GM12878 (cell line): ENCODE measurements at regions not wholly inside any gene's neighbourhood (a gene's known extent, or its start where the extent isn't known, plus 50 kb on each side); places are given as distances from the start of the nearest gene placed in this dataset.

Experiments used
- ATAC-seq: fragments of 200-7000 bp; cut with Tn5 transposase; 3 replicates; pipeline ENCODE4 v1.9.1; 2020; ENCODE audit warnings: mild to moderate bottlenecking, moderate library complexity
- BruUV-seq: library from RNA; stranded (reverse); fragments of 400-500 nt; replicated peaks from 2 replicates; lab custom pipeline; 2021; lab: Mats Ljungman, UMichigan
- CTCF ChIA-PET: fragments of 300-600 bp; sonication (Branson Sonifier 250); formaldehyde crosslinking; extraction: SDS; loops from one replicate; lab custom pipeline; 2021; ENCODE audit warnings: inconsistent platforms; lab: Yijun Ruan, JAX
- POLR2A ChIA-PET: fragments of 350-600 bp; formaldehyde crosslinking; extraction: SDS; loops from one replicate; lab custom pipeline; 2021; ENCODE audit warnings: inconsistent platforms; lab: Charles Lee
- RAD21 ChIA-PET: fragments of 300-600 bp; sonication (Branson Sonifier 250); formaldehyde crosslinking; loops from one replicate; lab custom pipeline; 2023; ENCODE audit warnings: antibody characterized with exemption; ENCODE audit not compliant: unreplicated experiment; lab: Charles Lee
- SMC1A ChIA-PET: fragments of 300-600 bp; sonication (Branson Sonifier 250); formaldehyde crosslinking; loops from one replicate; lab custom pipeline; 2023; ENCODE audit not compliant: unreplicated experiment, uncharacterized antibody; lab: Charles Lee
- DNase-seq: peaks from one replicate; pipeline ENCODE4 v3.0.0-alpha.2; 2011; ENCODE audit warnings: low read depth, low spot score
- FAIRE-seq: peaks from 3 replicates; lab custom pipeline; 2011; peaks lifted over from hg19 to GRCh38; lab: Jason Lieb, UNC
- H2AFZ ChIP-seq: 2 replicates; pipeline ENCODE4 v1.6.0; 2011; ENCODE audit warnings: low read depth, low read length, control low read depth; ENCODE audit not compliant: control insufficient read depth
- H3K27ac ChIP-seq: 2 replicates; pipeline ENCODE4 v1.5.1; 2011; ENCODE audit warnings: control low read depth; ENCODE audit not compliant: control insufficient read depth, insufficient read depth
- H3K27me3 ChIP-seq, 2 experiments: replicated peaks in 1 of 2; 2 replicates each; pipeline versions ENCODE4 v1.6.0 to v1.6.1; 2011; ENCODE audit warnings: low read length in 1 of 2; ENCODE audit not compliant: control insufficient read depth in 2 of 2, insufficient read depth in 2 of 2
- H3K36me3 ChIP-seq, 2 experiments: 2 replicates each; pipeline ENCODE4 v1.5.1; 2011; ENCODE audit warnings: low read length in 1 of 2; ENCODE audit not compliant: control insufficient read depth in 2 of 2, insufficient read depth in 2 of 2
- H3K4me1 ChIP-seq: 2 replicates; pipeline ENCODE4 v1.6.1; 2011; ENCODE audit warnings: mild to moderate bottlenecking, low read length, moderate library complexity, mixed read lengths; ENCODE audit not compliant: control insufficient read depth, insufficient read depth
- H3K4me2 ChIP-seq: 2 replicates; pipeline ENCODE4 v1.6.0; 2011; ENCODE audit warnings: control low read depth; ENCODE audit not compliant: control insufficient read depth, insufficient read depth
- H3K4me3 ChIP-seq: fragments of 200-600 bp; sonication (generic); 2 replicates; pipeline ENCODE4 v1.5.1; 2016
- H3K79me2 ChIP-seq: 2 replicates; pipeline ENCODE4 v1.6.0; 2011; ENCODE audit warnings: low read length; ENCODE audit not compliant: control insufficient read depth, insufficient read depth
- H3K9ac ChIP-seq: 2 replicates; pipeline ENCODE4 v1.8.0; 2011; ENCODE audit warnings: low read length, control low read depth, mixed read lengths; ENCODE audit not compliant: control insufficient read depth, insufficient read depth
- H3K9me3 ChIP-seq: replicated peaks from 3 replicates; pipeline ENCODE4 v1.5.1; 2011; ENCODE audit warnings: mild to moderate bottlenecking, low read length; ENCODE audit not compliant: control insufficient read depth, insufficient read depth
- H4K20me1 ChIP-seq: 2 replicates; pipeline ENCODE4 v1.6.0; 2011; ENCODE audit not compliant: control insufficient read depth, insufficient read depth
- BACH1 ChIP-seq: fragments of 450-650 bp; IDR thresholded peaks from 2 replicates; pipeline ENCODE4 v1.6.1; 2017; ENCODE audit warnings: mild to moderate bottlenecking, borderline replicate concordance
- CEBPB ChIP-seq, 2 experiments: fragments of 150-350 bp in 1 of 2; IDR thresholded peaks; 2 replicates each; pipeline ENCODE4 v1.6.1; 2012 to 2014; ENCODE audit warnings: low read depth in 2 of 2, low read length in 2 of 2, borderline replicate concordance in 1 of 2, inconsistent platforms in 1 of 2
- HCFC1 ChIP-seq: fragments of 150-350 bp; IDR thresholded peaks from 2 replicates; pipeline ENCODE4 v1.6.1; 2014; ENCODE audit warnings: low read length
- IKZF1 ChIP-seq: fragments of 450-650 bp; conservative IDR thresholded peaks from 2 replicates; pipeline ENCODE4 v1.6.1; 2017; ENCODE audit warnings: antibody characterized with exemption, mild to moderate bottlenecking
- KLF5 ChIP-seq: fragments of 450-650 bp; IDR thresholded peaks from 2 replicates; pipeline ENCODE4 v1.6.1; 2014; ENCODE audit warnings: mild to moderate bottlenecking; ENCODE audit not compliant: partially characterized antibody
- LARP7 ChIP-seq: fragments of 450-650 bp; IDR thresholded peaks from 2 replicates; pipeline ENCODE4 v1.6.1; 2017; ENCODE audit warnings: mild to moderate bottlenecking
- MTA2 ChIP-seq: fragments of 450-650 bp; IDR thresholded peaks from 2 replicates; pipeline ENCODE4 v1.6.1; 2016; ENCODE audit warnings: low read depth, mild to moderate bottlenecking, moderate library complexity
- NR2C1 ChIP-seq: fragments of 450-650 bp; IDR thresholded peaks from 2 replicates; pipeline ENCODE4 v1.6.1; 2017; ENCODE audit warnings: antibody characterized with exemption, mild to moderate bottlenecking, moderate library complexity
- NR2F1 ChIP-seq: fragments of 450-650 bp; conservative IDR thresholded peaks from 2 replicates; pipeline ENCODE4 v1.6.1; 2017; ENCODE audit warnings: mild to moderate bottlenecking
- POLR2AphosphoS2 ChIP-seq: IDR thresholded peaks from 2 replicates; pipeline ENCODE4 v1.6.1; 2011; ENCODE audit warnings: low read depth, mild to moderate bottlenecking, low read length, improper control_type of control experiment, moderate library complexity
- SREBF1 ChIP-seq: IDR thresholded peaks from 2 replicates; pipeline ENCODE4 v1.6.1; 2012; ENCODE audit warnings: mild to moderate bottlenecking, low read length
- WGBS: methylation state at CpG from one replicate; pipeline ENCODE4 v1.1.6; 2016; ENCODE audit warnings: low lambda C conversion rate; ENCODE audit not compliant: insufficient replicate concordance, insufficient coverage; ENCODE audit errors: missing lambda C conversion rate; 5-methylcytosine and 5-hydroxymethylcytosine counted together
- in situ Hi-C: fragments of 300-500 bp; cut with MboI; formaldehyde crosslinking; loops from 9 replicates; pipeline ENCODE4 v1.14.3; 2018; ENCODE audit warnings: mixed read lengths
- intact Hi-C: fragments of 100-400 bp; cut with micrococcal nuclease; formaldehyde crosslinking; loops from one replicate; pipeline ENCODE4 v1.14.2; 2022; ENCODE audit not compliant: unreplicated experiment
- TF ChIP-seq, protein P1 (sequence below): IDR thresholded peaks from 2 replicates; pipeline ENCODE4 v1.6.1; 2012; ENCODE audit warnings: low read depth, low read length, improper control_type of control experiment
- TF ChIP-seq, protein P2 (sequence below): fragments of 450-650 bp; formaldehyde crosslinking; IDR thresholded peaks from 2 replicates; pipeline ENCODE4 v1.4.0; 2020; ENCODE audit warnings: mild to moderate bottlenecking, moderate library complexity

DNA sequence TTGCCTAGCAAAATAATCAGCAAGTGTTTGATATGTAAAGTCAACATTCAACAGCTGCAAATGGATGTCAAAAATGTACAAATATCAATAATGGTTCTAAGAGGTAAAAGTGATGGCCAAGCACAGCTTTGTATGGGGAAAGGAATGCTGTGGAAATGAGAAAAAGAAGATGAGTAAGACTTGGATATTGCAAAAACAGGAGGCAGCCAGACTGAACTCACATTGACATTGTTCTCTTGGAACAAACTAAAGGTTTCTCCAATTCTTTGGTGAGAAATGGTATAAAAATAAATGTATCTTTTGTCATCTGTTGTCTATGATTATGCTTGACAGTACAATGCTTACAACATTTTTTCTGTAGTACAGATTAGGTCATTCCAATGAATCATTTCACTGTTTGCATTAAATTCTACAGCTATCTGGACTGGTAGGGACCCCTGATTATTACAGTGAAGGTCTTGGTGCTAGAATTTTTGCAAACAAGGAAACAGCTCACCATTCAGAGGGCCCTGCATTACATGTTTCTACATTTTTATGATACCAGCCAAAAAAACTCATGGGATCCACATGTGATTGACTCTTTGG is 465.7 kb downstream of the NOVA1 start:
- in situ Hi-C loops (no loop called here), intact Hi-C loops (no loop called here)
- DNase-seq, result no peak
- no peak overlapping the region for H2AFZ ChIP-seq
- RAD21 ChIA-PET, result no interaction called here
- POLR2A ChIA-PET, result no interaction called here
- H3K36me3 ChIP-seq, result no peaks in the 10 kb centered on the region
- no peaks in the 10 kb centered on the region for H3K27me3 ChIP-seq
- no peak for TF ChIP-seq SREBF1
- no peak for TF ChIP-seq LARP7
- no peak for TF ChIP-seq HCFC1
- TF ChIP-seq NR2C1, result no peak
- TF ChIP-seq, protein P1, sequence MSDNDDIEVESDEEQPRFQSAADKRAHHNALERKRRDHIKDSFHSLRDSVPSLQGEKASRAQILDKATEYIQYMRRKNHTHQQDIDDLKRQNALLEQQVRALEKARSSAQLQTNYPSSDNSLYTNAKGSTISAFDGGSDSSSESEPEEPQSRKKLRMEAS, result no peak
- H3K4me1 ChIP-seq, result no peaks in the 10 kb centered on the region
- SMC1A ChIA-PET, result no interaction called here
- CTCF ChIA-PET, result no interaction called here
- no peak overlapping the region for H3K4me3 ChIP-seq
- no peaks in the 10 kb centered on the region for H3K79me2 ChIP-seq
- no peak overlapping the region for H3K27ac ChIP-seq
- FAIRE-seq, result no peak
- no TSS peak for BruUV-seq
- no peaks in the 10 kb centered on the region for H4K20me1 ChIP-seq
- no peak for ATAC-seq
- H3K9me3 ChIP-seq, result no peaks in the 10 kb centered on the region
- H3K4me2 ChIP-seq, result no peak overlapping the region
- no peak overlapping the region for H3K9ac ChIP-seq

DNA sequence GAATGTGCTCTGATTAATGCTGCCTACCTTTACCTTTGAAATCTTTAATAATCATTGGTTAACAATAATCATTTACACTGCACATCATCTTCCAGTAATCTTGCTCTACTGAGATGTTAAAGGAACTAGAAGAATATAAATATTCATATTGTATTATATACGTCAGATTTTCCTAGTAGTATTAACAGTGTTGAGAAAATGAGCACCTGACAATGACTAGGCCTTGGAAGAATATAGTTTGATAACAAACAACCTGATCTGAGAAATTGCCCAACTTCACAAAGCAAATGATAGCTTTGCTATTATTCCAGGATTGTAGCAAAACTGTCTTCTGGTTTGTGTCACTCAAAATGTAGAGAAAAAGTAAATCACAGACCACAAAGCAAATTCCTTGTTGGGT is 467.1 kb downstream of the NOVA1 start:
- ChIA-PET CTCF (no interaction called here), POLR2A (no interaction called here), RAD21 (no interaction called here), SMC1A (no interaction called here)
- DNase-seq, result no peak
- in situ Hi-C loops (no loop called here), intact Hi-C loops (no loop called here)
- Histone ChIP-seq H3K4me3 (no peak overlapping the region), H3K4me1 (no peaks in the 10 kb centered on the region), H2AFZ (no peak overlapping the region), H3K27ac (no peak overlapping the region), H3K36me3 (no peaks in the 10 kb centered on the region), H4K20me1 (no peaks in the 10 kb centered on the region), H3K4me2 (no peak overlapping the region), H3K9me3 (no peaks in the 10 kb centered on the region), H3K9ac (no peak overlapping the region), H3K79me2 (no peaks in the 10 kb centered on the region), H3K27me3 (no peaks in the 10 kb centered on the region)
- no peak for ATAC-seq
- no TSS peak for BruUV-seq
- 74% methylated on average over 1 of the region's 1 CpG for WGBS
- no peak for FAIRE-seq
- no peak for TF ChIP-seq POLR2AphosphoS2
- TF ChIP-seq CEBPB (IDR thresholded peaks at IDR 0.05; ENCODE audit: borderline replicate concordance in 1 of 2, low read depth in 2 of 2, low read length in 2 of 2), result no peak
- no peak for TF ChIP-seq MTA2
- TF ChIP-seq, protein P2, sequence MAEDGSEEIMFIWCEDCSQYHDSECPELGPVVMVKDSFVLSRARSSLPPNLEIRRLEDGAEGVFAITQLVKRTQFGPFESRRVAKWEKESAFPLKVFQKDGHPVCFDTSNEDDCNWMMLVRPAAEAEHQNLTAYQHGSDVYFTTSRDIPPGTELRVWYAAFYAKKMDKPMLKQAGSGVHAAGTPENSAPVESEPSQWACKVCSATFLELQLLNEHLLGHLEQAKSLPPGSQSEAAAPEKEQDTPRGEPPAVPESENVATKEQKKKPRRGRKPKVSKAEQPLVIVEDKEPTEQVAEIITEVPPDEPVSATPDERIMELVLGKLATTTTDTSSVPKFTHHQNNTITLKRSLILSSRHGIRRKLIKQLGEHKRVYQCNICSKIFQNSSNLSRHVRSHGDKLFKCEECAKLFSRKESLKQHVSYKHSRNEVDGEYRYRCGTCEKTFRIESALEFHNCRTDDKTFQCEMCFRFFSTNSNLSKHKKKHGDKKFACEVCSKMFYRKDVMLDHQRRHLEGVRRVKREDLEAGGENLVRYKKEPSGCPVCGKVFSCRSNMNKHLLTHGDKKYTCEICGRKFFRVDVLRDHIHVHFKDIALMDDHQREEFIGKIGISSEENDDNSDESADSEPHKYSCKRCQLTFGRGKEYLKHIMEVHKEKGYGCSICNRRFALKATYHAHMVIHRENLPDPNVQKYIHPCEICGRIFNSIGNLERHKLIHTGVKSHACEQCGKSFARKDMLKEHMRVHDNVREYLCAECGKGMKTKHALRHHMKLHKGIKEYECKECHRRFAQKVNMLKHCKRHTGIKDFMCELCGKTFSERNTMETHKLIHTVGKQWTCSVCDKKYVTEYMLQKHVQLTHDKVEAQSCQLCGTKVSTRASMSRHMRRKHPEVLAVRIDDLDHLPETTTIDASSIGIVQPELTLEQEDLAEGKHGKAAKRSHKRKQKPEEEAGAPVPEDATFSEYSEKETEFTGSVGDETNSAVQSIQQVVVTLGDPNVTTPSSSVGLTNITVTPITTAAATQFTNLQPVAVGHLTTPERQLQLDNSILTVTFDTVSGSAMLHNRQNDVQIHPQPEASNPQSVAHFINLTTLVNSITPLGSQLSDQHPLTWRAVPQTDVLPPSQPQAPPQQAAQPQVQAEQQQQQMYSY (CRISPR knock-in tag), result no peak
- TF ChIP-seq NR2F1, result no peak
- TF ChIP-seq KLF5, result no peak
- TF ChIP-seq LARP7, result no peak
- TF ChIP-seq IKZF1, result no peak
- TF ChIP-seq BACH1, result no peak
